ENCODE measurements at regions not wholly inside any gene's neighbourhood (a gene's known extent, or its start where the extent isn't known, plus 50 kb on each side); places are given as distances from the start of the nearest gene placed in this dataset.

- Mint-ChIP-seq H3K9me3 (no peaks in the 10 kb centered on the region), H3K4me3 (no peak overlapping the region), H3K27ac (no peak overlapping the region), H3K27me3 (ENCODE audit: low read depth in 3 of 3) (no peaks in the 10 kb centered on the region), H3K36me3 (no peaks in the 10 kb centered on the region), H3K4me1 (no peaks in the 10 kb centered on the region)
- no peak for TF ChIP-seq CTCF (IDR thresholded peaks at IDR 0.05)
- H3K27ac ChIP-seq (ENCODE audit: low read depth in 1 of 2, low read length in 2 of 2) = no peak overlapping the region
- H3K4me3 ChIP-seq (replicated peaks in 1 of 3; ENCODE audit: low read depth in 2 of 3, low read length in 3 of 3) = no peak overlapping the region
- DNase-seq = no peak
- H3K4me1 ChIP-seq (ENCODE audit: control insufficient read depth in 1 of 2, insufficient read depth in 2 of 2, low read length in 2 of 2) = no peaks in the 10 kb centered on the region
- H3K9ac ChIP-seq (ENCODE audit: insufficient read depth, low read length, poor library complexity, severe bottlenecking) = no peak overlapping the region
- H3K27me3 ChIP-seq (ENCODE audit: control insufficient read depth in 2 of 2, insufficient read depth in 2 of 2, low read length in 2 of 2) = no peaks in the 10 kb centered on the region
- no peak overlapping the region for H3K4me2 ChIP-seq (replicated peaks; ENCODE audit: extremely low read depth, low read length, poor library complexity, severe bottlenecking)
- H3K9me3 ChIP-seq (replicated peaks in 1 of 2; ENCODE audit: control insufficient read depth in 1 of 2, insufficient read depth in 1 of 2, low read length in 2 of 2) = no peaks in the 10 kb centered on the region
- H3K79me2 ChIP-seq (ENCODE audit: insufficient read depth, low read length) = no peaks in the 10 kb centered on the region
- intact Hi-C loops (cut with micrococcal nuclease) = no loop called here
- WGBS (ENCODE audit: insufficient coverage) = 63% methylated on average over 1 of the region's 1 CpG
- H3K36me3 ChIP-seq (replicated peaks in 1 of 2; ENCODE audit: control insufficient read depth in 1 of 2, insufficient read depth in 2 of 2, low read length in 2 of 2) = no peaks in the 10 kb centered on the region
- H2AFZ ChIP-seq (ENCODE audit: insufficient read depth, low read depth, low read length, poor library complexity, severe bottlenecking) = no peak overlapping the region
- no peaks in the 10 kb centered on the region for H4K20me1 ChIP-seq (ENCODE audit: insufficient read depth, low read length)
Observed at GRCh38 chr2:223220658-223220925, 168.6 kb downstream of the KCNE4 start.

GRCh38 chr2:223221139-223221835 is 169.3 kb downstream of the KCNE4 start:
- no peak overlapping the region for H3K4me3 Mint-ChIP-seq
- Histone ChIP-seq H3K4me1 (ENCODE audit: control insufficient read depth in 1 of 2, insufficient read depth in 2 of 2, low read length in 2 of 2) (no peaks in the 10 kb centered on the region), H3K9ac (ENCODE audit: insufficient read depth, low read length, poor library complexity, severe bottlenecking) (no peak overlapping the region), H3K27me3 (ENCODE audit: control insufficient read depth in 2 of 2, insufficient read depth in 2 of 2, low read length in 2 of 2) (no peaks in the 10 kb centered on the region), H3K4me2 (replicated peaks; ENCODE audit: extremely low read depth, low read length, poor library complexity, severe bottlenecking) (no peak overlapping the region), H3K36me3 (replicated peaks in 1 of 2; ENCODE audit: control insufficient read depth in 1 of 2, insufficient read depth in 2 of 2, low read length in 2 of 2) (no peaks in the 10 kb centered on the region), H3K9me3 (replicated peaks in 1 of 2; ENCODE audit: control insufficient read depth in 1 of 2, insufficient read depth in 1 of 2, low read length in 2 of 2) (no peaks in the 10 kb centered on the region), H3K27ac (ENCODE audit: low read depth in 1 of 2, low read length in 2 of 2) (no peak overlapping the region), H3K79me2 (ENCODE audit: insufficient read depth, low read length) (no peaks in the 10 kb centered on the region), H4K20me1 (ENCODE audit: insufficient read depth, low read length) (no peaks in the 10 kb centered on the region), H3K4me3 (replicated peaks in 1 of 3; ENCODE audit: low read depth in 2 of 3, low read length in 3 of 3) (no peak overlapping the region), H2AFZ (ENCODE audit: insufficient read depth, low read depth, low read length, poor library complexity, severe bottlenecking) (no peak overlapping the region)
- H3K4me1 Mint-ChIP-seq = no peaks in the 10 kb centered on the region
- no peak for DNase-seq
- peak overlapping the region in 1 of 7 donors; percentile 16 for H3K27ac Mint-ChIP-seq
- intact Hi-C loops (cut with micrococcal nuclease) = no loop called here
- H3K9me3 Mint-ChIP-seq = peaks cover 0 to under 1% (median 0%) of the 10 kb centered on the region in 7 donors
- no peak for TF ChIP-seq CTCF (IDR thresholded peaks at IDR 0.05)
- H3K36me3 Mint-ChIP-seq = no peaks in the 10 kb centered on the region
- H3K27me3 Mint-ChIP-seq (ENCODE audit: low read depth in 3 of 3) = no peaks in the 10 kb centered on the region
- WGBS (ENCODE audit: insufficient coverage) = 94% methylated on average over 3 of the region's 4 CpGs
